ENCODE measurements at regions not wholly inside any gene's neighbourhood (a gene's known extent, or its start where the extent isn't known, plus 50 kb on each side); places are given as distances from the start of the nearest gene placed in this dataset.
"Not testable (repeated sequence)": the region's sequence is repeated elsewhere in the genome, so short reads cannot be mapped to it uniquely, and the experiment has no call there.

- no peak for DNase-seq (ENCODE audit: low read depth in 4 of 4, low spot score in 1 of 4)
Measured at GRCh38 chr13:62847520-62847919, 1431.9 kb upstream of the PCDH20 start.

- no peak for DNase-seq (ENCODE audit: low read depth in 4 of 4, low spot score in 1 of 4)
Measured at GRCh38 chr13:62846302-62846701, 1430.7 kb upstream of the PCDH20 start.

GRCh38 chr13:62839338-62839737 lies 1423.7 kb upstream of the PCDH20 start:
- DNase-seq (ENCODE audit: low read depth in 4 of 4, low spot score in 1 of 4): no peak

- DNase-seq (ENCODE audit: low read depth in 4 of 4, low spot score in 1 of 4): no peak
Measured at GRCh38 chr13:62838929-62839328, 1423.3 kb upstream of the PCDH20 start.

- no peak for DNase-seq (ENCODE audit: low read depth in 4 of 4, low spot score in 1 of 4)
Measured at GRCh38 chr13:62837895-62838294, 1422.2 kb upstream of the PCDH20 start.

- no peak for DNase-seq (ENCODE audit: low read depth in 4 of 4, low spot score in 1 of 4)
Measured at GRCh38 chr13:62829486-62829885, 1413.8 kb upstream of the PCDH20 start.

- DNase-seq (ENCODE audit: low read depth in 4 of 4, low spot score in 1 of 4): no peak
Measured at GRCh38 chr13:62799931-62800436, 1384.3 kb upstream of the PCDH20 start.

- DNase-seq (ENCODE audit: low read depth in 4 of 4, low spot score in 1 of 4): no peak
Measured at GRCh38 chr13:62799038-62799535, 1383.4 kb upstream of the PCDH20 start.

- no peak for DNase-seq (ENCODE audit: low read depth in 4 of 4, low spot score in 1 of 4)
Measured at GRCh38 chr13:62793850-62794249, 1378.2 kb upstream of the PCDH20 start.

GRCh38 chr13:62781866-62782265 lies 1366.2 kb upstream of the PCDH20 start:
- DNase-seq (ENCODE audit: low read depth in 4 of 4, low spot score in 1 of 4): no peak

- no peak for DNase-seq (ENCODE audit: low read depth in 4 of 4, low spot score in 1 of 4)
Measured at GRCh38 chr13:62779161-62779560, 1363.5 kb upstream of the PCDH20 start.

- no peak for DNase-seq (ENCODE audit: low read depth in 4 of 4, low spot score in 1 of 4)
Measured at GRCh38 chr13:62767473-62767872, 1351.8 kb upstream of the PCDH20 start.

- no peak for DNase-seq (ENCODE audit: low read depth in 4 of 4, low spot score in 1 of 4)
Measured at GRCh38 chr13:62760724-62761123, 1345.1 kb upstream of the PCDH20 start.

GRCh38 chr13:62747629-62748028 lies 1332.0 kb upstream of the PCDH20 start:
- DNase-seq (ENCODE audit: low read depth in 4 of 4, low spot score in 1 of 4): no peak

- no peak for DNase-seq (ENCODE audit: low read depth in 4 of 4, low spot score in 1 of 4)
Measured at GRCh38 chr13:62747152-62747551, 1331.5 kb upstream of the PCDH20 start.

- not testable (repeated sequence) for DNase-seq (ENCODE audit: low read depth in 4 of 4, low spot score in 1 of 4)
Measured at GRCh38 chr13:62729746-62730145, 1314.1 kb upstream of the PCDH20 start.

GRCh38 chr13:62721893-62722292 lies 1306.2 kb upstream of the PCDH20 start:
- DNase-seq (ENCODE audit: low read depth in 4 of 4, low spot score in 1 of 4): no peak

GRCh38 chr13:62711948-62712347 lies 1296.3 kb upstream of the PCDH20 start:
- not testable (repeated sequence) for DNase-seq (ENCODE audit: low read depth in 4 of 4, low spot score in 1 of 4)

GRCh38 chr13:62710787-62711186 lies 1295.1 kb upstream of the PCDH20 start:
- DNase-seq (ENCODE audit: low read depth in 4 of 4, low spot score in 1 of 4): no peak

GRCh38 chr13:62706048-62706447 lies 1290.4 kb upstream of the PCDH20 start:
- no peak for DNase-seq (ENCODE audit: low read depth in 4 of 4, low spot score in 1 of 4)

- no peak for DNase-seq (ENCODE audit: low read depth in 4 of 4, low spot score in 1 of 4)
Measured at GRCh38 chr13:62704875-62705274, 1289.2 kb upstream of the PCDH20 start.

- no peak for DNase-seq (ENCODE audit: low read depth in 4 of 4, low spot score in 1 of 4)
Measured at GRCh38 chr13:62702502-62702901, 1286.9 kb upstream of the PCDH20 start.

- no peak for DNase-seq (ENCODE audit: low read depth in 4 of 4, low spot score in 1 of 4)
Measured at GRCh38 chr13:62697701-62698100, 1282.1 kb upstream of the PCDH20 start.

GRCh38 chr13:62696490-62696889 lies 1280.8 kb upstream of the PCDH20 start:
- no peak for DNase-seq (ENCODE audit: low read depth in 4 of 4, low spot score in 1 of 4)
